ENCODE measurements at regions not wholly inside any gene's neighbourhood (a gene's known extent, or its start where the extent isn't known, plus 50 kb on each side); places are given as distances from the start of the nearest gene placed in this dataset.

DNA sequence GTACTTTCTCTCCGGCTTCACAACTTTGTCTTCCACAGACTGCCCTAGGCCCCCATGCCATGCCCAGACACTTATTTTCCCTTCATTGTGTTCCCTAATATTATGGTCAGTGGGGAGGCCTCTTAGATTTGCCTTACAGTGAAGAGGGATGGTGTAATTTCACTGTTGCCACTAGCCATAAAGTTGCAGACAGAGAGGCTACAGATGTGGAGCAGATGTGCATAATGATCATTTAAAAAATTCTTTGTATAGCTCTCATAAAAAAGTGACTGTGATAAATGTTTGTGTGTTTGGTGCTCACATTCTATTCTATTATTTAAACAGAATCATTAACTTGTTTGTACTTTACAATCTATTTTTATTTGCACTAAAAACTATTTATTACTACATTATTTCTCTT lies 67.5 kb upstream of the FN1 start:
- H3K27ac ChIP-seq (ENCODE audit: low read depth in 1 of 2, low read length in 2 of 2): no peak overlapping the region
- WGBS: 99% methylated on average over 1 of the region's 1 CpG
- H3K36me3 ChIP-seq (ENCODE audit: control insufficient read depth in 4 of 4, insufficient read depth in 3 of 4, low read depth in 1 of 4, low read length in 3 of 4): no peaks in the 10 kb centered on the region
- H3K9me3 ChIP-seq (ENCODE audit: control insufficient read depth in 4 of 4, low read length in 3 of 4): no peaks in the 10 kb centered on the region
- H3K4me3 ChIP-seq (ENCODE audit: low read depth in 1 of 3, low read length in 3 of 3): no peak overlapping the region
- no peak for DNase-seq (ENCODE audit: low spot score)
- TF ChIP-seq TAF1 (conservative IDR thresholded peaks at IDR 0.05): no peak
- TF ChIP-seq, protein P1, sequence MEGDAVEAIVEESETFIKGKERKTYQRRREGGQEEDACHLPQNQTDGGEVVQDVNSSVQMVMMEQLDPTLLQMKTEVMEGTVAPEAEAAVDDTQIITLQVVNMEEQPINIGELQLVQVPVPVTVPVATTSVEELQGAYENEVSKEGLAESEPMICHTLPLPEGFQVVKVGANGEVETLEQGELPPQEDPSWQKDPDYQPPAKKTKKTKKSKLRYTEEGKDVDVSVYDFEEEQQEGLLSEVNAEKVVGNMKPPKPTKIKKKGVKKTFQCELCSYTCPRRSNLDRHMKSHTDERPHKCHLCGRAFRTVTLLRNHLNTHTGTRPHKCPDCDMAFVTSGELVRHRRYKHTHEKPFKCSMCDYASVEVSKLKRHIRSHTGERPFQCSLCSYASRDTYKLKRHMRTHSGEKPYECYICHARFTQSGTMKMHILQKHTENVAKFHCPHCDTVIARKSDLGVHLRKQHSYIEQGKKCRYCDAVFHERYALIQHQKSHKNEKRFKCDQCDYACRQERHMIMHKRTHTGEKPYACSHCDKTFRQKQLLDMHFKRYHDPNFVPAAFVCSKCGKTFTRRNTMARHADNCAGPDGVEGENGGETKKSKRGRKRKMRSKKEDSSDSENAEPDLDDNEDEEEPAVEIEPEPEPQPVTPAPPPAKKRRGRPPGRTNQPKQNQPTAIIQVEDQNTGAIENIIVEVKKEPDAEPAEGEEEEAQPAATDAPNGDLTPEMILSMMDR (IDR thresholded peaks at IDR 0.05; ENCODE audit: low read depth, low read length, missing input control): no peak
- no peak for TF ChIP-seq FOXA2 (IDR thresholded peaks at IDR 0.05)
- no peak for TF ChIP-seq SP1 (IDR thresholded peaks at IDR 0.05)
- TF ChIP-seq, protein P2, sequence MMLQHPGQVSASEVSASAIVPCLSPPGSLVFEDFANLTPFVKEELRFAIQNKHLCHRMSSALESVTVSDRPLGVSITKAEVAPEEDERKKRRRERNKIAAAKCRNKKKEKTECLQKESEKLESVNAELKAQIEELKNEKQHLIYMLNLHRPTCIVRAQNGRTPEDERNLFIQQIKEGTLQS (IDR thresholded peaks at IDR 0.05): no peak
- TF ChIP-seq RAD21 (IDR thresholded peaks at IDR 0.05): no peak
- TF ChIP-seq, protein P3, sequence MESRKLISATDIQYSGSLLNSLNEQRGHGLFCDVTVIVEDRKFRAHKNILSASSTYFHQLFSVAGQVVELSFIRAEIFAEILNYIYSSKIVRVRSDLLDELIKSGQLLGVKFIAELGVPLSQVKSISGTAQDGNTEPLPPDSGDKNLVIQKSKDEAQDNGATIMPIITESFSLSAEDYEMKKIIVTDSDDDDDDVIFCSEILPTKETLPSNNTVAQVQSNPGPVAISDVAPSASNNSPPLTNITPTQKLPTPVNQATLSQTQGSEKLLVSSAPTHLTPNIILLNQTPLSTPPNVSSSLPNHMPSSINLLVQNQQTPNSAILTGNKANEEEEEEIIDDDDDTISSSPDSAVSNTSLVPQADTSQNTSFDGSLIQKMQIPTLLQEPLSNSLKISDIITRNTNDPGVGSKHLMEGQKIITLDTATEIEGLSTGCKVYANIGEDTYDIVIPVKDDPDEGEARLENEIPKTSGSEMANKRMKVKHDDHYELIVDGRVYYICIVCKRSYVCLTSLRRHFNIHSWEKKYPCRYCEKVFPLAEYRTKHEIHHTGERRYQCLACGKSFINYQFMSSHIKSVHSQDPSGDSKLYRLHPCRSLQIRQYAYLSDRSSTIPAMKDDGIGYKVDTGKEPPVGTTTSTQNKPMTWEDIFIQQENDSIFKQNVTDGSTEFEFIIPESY (IDR thresholded peaks at IDR 0.05): no peak
- no peak for TF ChIP-seq JUND (IDR thresholded peaks at IDR 0.05)
- no peak for TF ChIP-seq EGR1 (IDR thresholded peaks at IDR 0.05; ENCODE audit: low read depth in 2 of 2)
- TF ChIP-seq HNF4A (conservative IDR thresholded peaks at IDR 0.05): no peak
- H3K9ac ChIP-seq (ENCODE audit: low read depth in 1 of 2, low read length in 2 of 2): no peak overlapping the region
- H3K4me1 ChIP-seq (ENCODE audit: control insufficient read depth in 4 of 4, insufficient read depth in 4 of 4, low read length in 3 of 4): peaks cover 0 to 28% (median 21%) of the 10 kb centered on the region in 4 donors
- no peaks in the 10 kb centered on the region for H3K27me3 ChIP-seq (ENCODE audit: control insufficient read depth in 4 of 4, insufficient read depth in 4 of 4, low read length in 3 of 4)

DNA sequence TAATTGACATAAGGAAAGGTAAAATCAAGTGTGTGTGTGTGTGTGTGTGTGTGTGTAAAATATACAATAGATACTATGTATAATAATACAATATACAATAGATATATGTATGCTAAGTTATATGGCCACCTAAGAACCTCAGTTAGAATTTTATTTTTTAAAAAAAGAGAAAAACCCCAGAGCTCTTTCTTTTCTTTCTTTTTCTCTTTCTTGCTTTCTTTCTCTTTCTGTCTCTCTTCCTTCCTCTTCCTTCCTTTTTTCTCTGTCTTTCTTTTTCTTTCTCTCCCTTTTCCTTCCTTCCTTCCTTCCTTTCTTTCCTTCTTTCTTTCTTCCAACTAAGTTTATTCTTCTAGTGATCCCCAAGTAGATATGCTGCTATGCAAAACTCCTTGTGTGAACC lies 64.6 kb upstream of the FN1 start:
- no peaks in the 10 kb centered on the region for H3K27me3 ChIP-seq (ENCODE audit: control insufficient read depth in 4 of 4, insufficient read depth in 4 of 4, low read length in 3 of 4)
- H3K4me3 ChIP-seq (ENCODE audit: low read depth in 1 of 3, low read length in 3 of 3): no peak overlapping the region
- H3K9ac ChIP-seq (ENCODE audit: low read depth in 1 of 2, low read length in 2 of 2): no peak overlapping the region
- no peaks in the 10 kb centered on the region for H3K36me3 ChIP-seq (ENCODE audit: control insufficient read depth in 4 of 4, insufficient read depth in 3 of 4, low read depth in 1 of 4, low read length in 3 of 4)
- H3K27ac ChIP-seq (ENCODE audit: low read depth in 1 of 2, low read length in 2 of 2): no peak overlapping the region
- no peaks in the 10 kb centered on the region for H3K9me3 ChIP-seq (ENCODE audit: control insufficient read depth in 4 of 4, low read length in 3 of 4)
- no peak for DNase-seq (ENCODE audit: low spot score)
- peaks cover 0 to 9% (median 3%) of the 10 kb centered on the region in 4 donors for H3K4me1 ChIP-seq (ENCODE audit: control insufficient read depth in 4 of 4, insufficient read depth in 4 of 4, low read length in 3 of 4)
- TF ChIP-seq, protein P4, sequence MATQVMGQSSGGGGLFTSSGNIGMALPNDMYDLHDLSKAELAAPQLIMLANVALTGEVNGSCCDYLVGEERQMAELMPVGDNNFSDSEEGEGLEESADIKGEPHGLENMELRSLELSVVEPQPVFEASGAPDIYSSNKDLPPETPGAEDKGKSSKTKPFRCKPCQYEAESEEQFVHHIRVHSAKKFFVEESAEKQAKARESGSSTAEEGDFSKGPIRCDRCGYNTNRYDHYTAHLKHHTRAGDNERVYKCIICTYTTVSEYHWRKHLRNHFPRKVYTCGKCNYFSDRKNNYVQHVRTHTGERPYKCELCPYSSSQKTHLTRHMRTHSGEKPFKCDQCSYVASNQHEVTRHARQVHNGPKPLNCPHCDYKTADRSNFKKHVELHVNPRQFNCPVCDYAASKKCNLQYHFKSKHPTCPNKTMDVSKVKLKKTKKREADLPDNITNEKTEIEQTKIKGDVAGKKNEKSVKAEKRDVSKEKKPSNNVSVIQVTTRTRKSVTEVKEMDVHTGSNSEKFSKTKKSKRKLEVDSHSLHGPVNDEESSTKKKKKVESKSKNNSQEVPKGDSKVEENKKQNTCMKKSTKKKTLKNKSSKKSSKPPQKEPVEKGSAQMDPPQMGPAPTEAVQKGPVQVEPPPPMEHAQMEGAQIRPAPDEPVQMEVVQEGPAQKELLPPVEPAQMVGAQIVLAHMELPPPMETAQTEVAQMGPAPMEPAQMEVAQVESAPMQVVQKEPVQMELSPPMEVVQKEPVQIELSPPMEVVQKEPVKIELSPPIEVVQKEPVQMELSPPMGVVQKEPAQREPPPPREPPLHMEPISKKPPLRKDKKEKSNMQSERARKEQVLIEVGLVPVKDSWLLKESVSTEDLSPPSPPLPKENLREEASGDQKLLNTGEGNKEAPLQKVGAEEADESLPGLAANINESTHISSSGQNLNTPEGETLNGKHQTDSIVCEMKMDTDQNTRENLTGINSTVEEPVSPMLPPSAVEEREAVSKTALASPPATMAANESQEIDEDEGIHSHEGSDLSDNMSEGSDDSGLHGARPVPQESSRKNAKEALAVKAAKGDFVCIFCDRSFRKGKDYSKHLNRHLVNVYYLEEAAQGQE (IDR thresholded peaks at IDR 0.05): no peak
- no peak for TF ChIP-seq YY1 (IDR thresholded peaks at IDR 0.05)
- TF ChIP-seq GABPA (IDR thresholded peaks at IDR 0.05 in 1 of 2, conservative IDR thresholded peaks at IDR 0.05 in 1 of 2): no peak
- TF ChIP-seq FOXA1 (IDR thresholded peaks at IDR 0.05): no peak
- no peak for TF ChIP-seq EGR1 (IDR thresholded peaks at IDR 0.05; ENCODE audit: low read depth in 2 of 2)
- TF ChIP-seq RXRA (IDR thresholded peaks at IDR 0.05): no peak
- TF ChIP-seq JUND (IDR thresholded peaks at IDR 0.05): no peak
- TF ChIP-seq, protein P2 (IDR thresholded peaks at IDR 0.05): no peak
- TF ChIP-seq, protein P1 (IDR thresholded peaks at IDR 0.05; ENCODE audit: low read depth, low read length, missing input control): no peak
- no peak for TF ChIP-seq HNF4A (conservative IDR thresholded peaks at IDR 0.05)
- TF ChIP-seq, protein P5, sequence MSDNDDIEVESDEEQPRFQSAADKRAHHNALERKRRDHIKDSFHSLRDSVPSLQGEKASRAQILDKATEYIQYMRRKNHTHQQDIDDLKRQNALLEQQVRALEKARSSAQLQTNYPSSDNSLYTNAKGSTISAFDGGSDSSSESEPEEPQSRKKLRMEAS (IDR thresholded peaks at IDR 0.05): no peak

Measured in liver (tissue), 8 donors.